SK-N-SH (cell line): ENCODE measurements at regions not wholly inside any gene's neighbourhood (a gene's known extent, or its start where the extent isn't known, plus 50 kb on each side); places are given as distances from the start of the nearest gene placed in this dataset.

Experiments
- CTCF ChIA-PET: fragments of 300-600, 350-600 bp; formaldehyde crosslinking; extraction: SDS; loops from one replicate; lab custom pipeline; 2021; lab: Yijun Ruan, JAX
- POLR2A ChIA-PET: fragments of 350-600 bp; sonication (Branson Sonifier 250); formaldehyde crosslinking; extraction: SDS; loops from one replicate; lab custom pipeline; 2020; ENCODE audit warnings: antibody characterized with exemption, inconsistent platforms; lab: Yijun Ruan, JAX
- DNase-seq: peaks from one replicate; pipeline ENCODE4 v3.0.0; 2012
- H2AFZ ChIP-seq: fragments of 200-600 bp; sonication (generic); 2 replicates; pipeline ENCODE4 v1.8.1; 2016; ENCODE audit warnings: antibody characterized with exemption, mild to moderate bottlenecking, low read depth
- H3F3A ChIP-seq: fragments of 200-600 bp; sonication (generic); replicated peaks from 2 replicates; pipeline ENCODE3; 2016; ENCODE audit warnings: antibody characterized with exemption, mild to moderate bottlenecking; ENCODE audit not compliant: insufficient read depth
- H3K27ac ChIP-seq, 2 experiments: fragments of 200-500 bp in 1 of 2; fragments of 200-600 bp in 1 of 2; sonication (Bioruptor generic) in 1 of 2; sonication (generic), shearing (Covaris generic) in 1 of 2; 2 replicates each; pipeline versions ENCODE4 v1.5.1 to v1.6.1; 2014 to 2016; ENCODE audit warnings: low read depth in 2 of 2, inconsistent platforms in 1 of 2, low read length in 1 of 2, mild to moderate bottlenecking in 1 of 2, mixed read lengths in 1 of 2
- H3K27me3 ChIP-seq: fragments of 200-600 bp; sonication (generic), shearing (Covaris generic); 2 replicates; pipeline ENCODE4 v1.6.1; 2016; ENCODE audit warnings: mixed run types; ENCODE audit not compliant: insufficient read depth
- H3K36me3 ChIP-seq, 2 experiments: fragments of 200-500 bp in 1 of 2; fragments of 200-600 bp in 1 of 2; sonication (Bioruptor generic) in 1 of 2; sonication (generic) in 1 of 2; replicated peaks in 1 of 2; 2 replicates each; pipeline versions ENCODE3 to v1.5.1; 2014 to 2016; ENCODE audit warnings: low read length in 1 of 2, mild to moderate bottlenecking in 1 of 2; ENCODE audit not compliant: insufficient read depth in 2 of 2, control insufficient read depth in 1 of 2
- H3K4me1 ChIP-seq, 2 experiments: fragments of 200-500 bp in 1 of 2; fragments of 200-600 bp in 1 of 2; sonication (Bioruptor generic) in 1 of 2; sonication (generic), shearing (Covaris generic) in 1 of 2; 2 replicates each; pipeline versions ENCODE4 v1.5.1 to v1.6.1; 2014 to 2016; ENCODE audit warnings: low read depth in 1 of 2, low read length in 1 of 2, mixed run types in 1 of 2; ENCODE audit not compliant: insufficient read depth in 2 of 2, control insufficient read depth in 1 of 2
- H3K4me2 ChIP-seq: fragments of 200-600 bp; sonication (generic), shearing (Covaris generic); 2 replicates; pipeline ENCODE4 v1.6.1; 2017; ENCODE audit warnings: mixed run types
- H3K4me3 ChIP-seq, 2 experiments: fragments of 200-500 bp in 1 of 2; fragments of 200-600 bp in 1 of 2; sonication (Bioruptor generic) in 1 of 2; sonication (generic), shearing (Covaris generic) in 1 of 2; 2 replicates each; pipeline versions ENCODE4 v1.5.1 to v1.8.1; 2014 to 2016; ENCODE audit warnings: low read depth in 2 of 2, inconsistent platforms in 1 of 2, low read length in 1 of 2, mild to moderate bottlenecking in 1 of 2, mixed read lengths in 1 of 2, moderate library complexity in 1 of 2
- H3K79me2 ChIP-seq: fragments of 200-600 bp; sonication (generic); 2 replicates; pipeline ENCODE4 v1.8.1; 2017; ENCODE audit warnings: mild to moderate bottlenecking; ENCODE audit not compliant: insufficient read depth
- H3K9ac ChIP-seq: fragments of 200-600 bp; sonication (generic); 2 replicates; pipeline ENCODE4 v1.6.1; 2017; ENCODE audit warnings: mixed run types
- H3K9me2 ChIP-seq: fragments of 200-600 bp; sonication (generic); 2 replicates; pipeline ENCODE4 v1.6.1; 2017; ENCODE audit warnings: mixed run types
- H3K9me3 ChIP-seq: fragments of 200-600 bp; sonication (generic); 2 replicates; pipeline ENCODE4 v1.6.1; 2017; ENCODE audit warnings: mixed run types, mild to moderate bottlenecking, moderate library complexity
- H4K20me1 ChIP-seq: fragments of 200-600 bp; sonication (generic); 2 replicates; pipeline ENCODE4 v1.6.1; 2017; ENCODE audit warnings: mild to moderate bottlenecking, mixed run types; ENCODE audit not compliant: insufficient read depth
- ELF1 ChIP-seq: IDR thresholded peaks from 2 replicates; pipeline ENCODE4 v1.4.0; 2012
- EP300 ChIP-seq, 2 experiments: IDR thresholded peaks; 2 replicates each; pipeline versions ENCODE4 v1.4.0 to v1.6.1; 2012; ENCODE audit warnings: borderline replicate concordance in 1 of 2, low read depth in 1 of 2, low read length in 1 of 2
- FOSL2 ChIP-seq: IDR thresholded peaks from 2 replicates; pipeline ENCODE4 v1.4.0; 2012; ENCODE audit warnings: low read depth, mild to moderate bottlenecking, moderate library complexity, borderline replicate concordance
- FOXM1 ChIP-seq: IDR thresholded peaks from 2 replicates; pipeline ENCODE4 v1.4.0; 2012; ENCODE audit warnings: low read depth, mild to moderate bottlenecking
- GABPA ChIP-seq: IDR thresholded peaks from 2 replicates; pipeline ENCODE4 v1.4.0; 2012; ENCODE audit warnings: low read depth, mild to moderate bottlenecking
- GATA2 ChIP-seq: sonication (generic); formaldehyde crosslinking; IDR thresholded peaks from 2 replicates; pipeline ENCODE4 v1.5.0; 2020; ENCODE audit warnings: mild to moderate bottlenecking, missing genetic modification reagents
- MEF2A ChIP-seq: IDR thresholded peaks from 2 replicates; pipeline ENCODE4 v1.4.0; 2012; ENCODE audit warnings: low read depth, borderline replicate concordance
- NFIC ChIP-seq: IDR thresholded peaks from 2 replicates; pipeline ENCODE4 v1.4.0; 2012; ENCODE audit warnings: borderline replicate concordance
- RAD21 ChIP-seq: IDR thresholded peaks from 2 replicates; pipeline ENCODE4 v1.6.1; 2012; ENCODE audit warnings: mild to moderate bottlenecking, low read length
- RXRA ChIP-seq: IDR thresholded peaks from 2 replicates; pipeline ENCODE4 v1.4.0; 2012; ENCODE audit warnings: low read depth, mild to moderate bottlenecking, borderline replicate concordance
- TAF1 ChIP-seq: IDR thresholded peaks from 2 replicates; pipeline ENCODE4 v1.6.1; 2012; ENCODE audit warnings: low read depth, mild to moderate bottlenecking, low read length, moderate library complexity, borderline replicate concordance
- TEAD4 ChIP-seq: IDR thresholded peaks from 2 replicates; pipeline ENCODE4 v1.4.0; 2012; ENCODE audit warnings: mild to moderate bottlenecking, borderline replicate concordance; ENCODE audit not compliant: insufficient read depth
- WGBS: methylation state at CpG from one replicate; pipeline ENCODE4 v1.1.6; 2017; ENCODE audit warnings: low lambda C conversion rate; 5-methylcytosine and 5-hydroxymethylcytosine counted together
- TF ChIP-seq, protein P1 (sequence below): fragments of 200-600 bp; sonication (generic); IDR thresholded peaks from 2 replicates; pipeline ENCODE4 v1.6.1; 2017; ENCODE audit warnings: antibody characterized with exemption, mild to moderate bottlenecking, moderate library complexity
- TF ChIP-seq, protein P2 (sequence below): IDR thresholded peaks from 2 replicates; pipeline ENCODE4 v1.4.0; 2012; ENCODE audit warnings: low read depth, borderline replicate concordance
- TF ChIP-seq, protein P3 (sequence below): IDR thresholded peaks from 2 replicates; pipeline ENCODE4; 2012
- TF ChIP-seq, protein P4 (sequence below): IDR thresholded peaks from 2 replicates; pipeline ENCODE4 v1.4.0; 2012; ENCODE audit warnings: low read depth
- TF ChIP-seq, protein P5 (sequence below): IDR thresholded peaks from 2 replicates; pipeline ENCODE4 v1.4.0; 2012; ENCODE audit warnings: low read depth, borderline replicate concordance

DNA sequence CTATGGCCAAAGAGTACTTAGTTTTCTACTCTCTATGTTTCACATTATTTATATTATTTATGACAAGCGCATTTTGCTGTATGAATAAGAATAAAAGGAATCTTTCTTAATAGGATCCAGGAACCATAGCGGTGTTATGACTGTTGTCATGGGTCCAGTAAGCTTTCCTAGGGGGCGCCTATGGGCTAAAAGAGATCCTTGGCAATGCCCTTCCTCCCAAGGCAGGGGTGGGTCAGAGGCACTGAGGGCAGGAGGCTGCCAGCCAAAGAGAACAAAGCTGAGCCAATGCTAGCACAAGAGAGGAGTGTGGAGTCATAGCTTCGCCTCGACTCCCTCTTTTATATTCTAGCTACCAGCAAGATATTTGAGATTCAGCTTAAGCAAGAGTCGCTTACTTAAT is 98.4 kb upstream of the GNAQ start:
- H4K20me1 ChIP-seq, result no peaks in the 10 kb centered on the region
- H2AFZ ChIP-seq, result peak overlapping the region; percentile 26; the same call in 1 of the 2 replicates
- peak; percentile 24 for DNase-seq
- no peak overlapping the region for H3K27ac ChIP-seq
- no peak overlapping the region for H3K4me3 ChIP-seq
- H3F3A ChIP-seq, result no peaks in the 10 kb centered on the region
- H3K9ac ChIP-seq, result no peak overlapping the region
- POLR2A ChIA-PET, result no interaction called here
- 80% methylated on average over 6 of the region's 6 CpGs for WGBS
- H3K4me2 ChIP-seq, result no peak overlapping the region
- CTCF ChIA-PET, result interaction anchor here (1.0 to 2.6 kb wide), 3 partner anchors 9 to 94 kb away, joined by 3 to 5 read pairs (median 4); no protein-coding TSS in a partner anchor
- no peaks in the 10 kb centered on the region for H3K36me3 ChIP-seq
- no peaks in the 10 kb centered on the region for H3K9me3 ChIP-seq
- H3K27me3 ChIP-seq, result no peaks in the 10 kb centered on the region
- TF ChIP-seq, protein P1, sequence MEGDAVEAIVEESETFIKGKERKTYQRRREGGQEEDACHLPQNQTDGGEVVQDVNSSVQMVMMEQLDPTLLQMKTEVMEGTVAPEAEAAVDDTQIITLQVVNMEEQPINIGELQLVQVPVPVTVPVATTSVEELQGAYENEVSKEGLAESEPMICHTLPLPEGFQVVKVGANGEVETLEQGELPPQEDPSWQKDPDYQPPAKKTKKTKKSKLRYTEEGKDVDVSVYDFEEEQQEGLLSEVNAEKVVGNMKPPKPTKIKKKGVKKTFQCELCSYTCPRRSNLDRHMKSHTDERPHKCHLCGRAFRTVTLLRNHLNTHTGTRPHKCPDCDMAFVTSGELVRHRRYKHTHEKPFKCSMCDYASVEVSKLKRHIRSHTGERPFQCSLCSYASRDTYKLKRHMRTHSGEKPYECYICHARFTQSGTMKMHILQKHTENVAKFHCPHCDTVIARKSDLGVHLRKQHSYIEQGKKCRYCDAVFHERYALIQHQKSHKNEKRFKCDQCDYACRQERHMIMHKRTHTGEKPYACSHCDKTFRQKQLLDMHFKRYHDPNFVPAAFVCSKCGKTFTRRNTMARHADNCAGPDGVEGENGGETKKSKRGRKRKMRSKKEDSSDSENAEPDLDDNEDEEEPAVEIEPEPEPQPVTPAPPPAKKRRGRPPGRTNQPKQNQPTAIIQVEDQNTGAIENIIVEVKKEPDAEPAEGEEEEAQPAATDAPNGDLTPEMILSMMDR, result peak; percentile 36
- TF ChIP-seq RAD21, result 0 out of 2 replicates have a peak, but pooled peaks have one; percentile 13
- TF ChIP-seq FOXM1, result no peak
- TF ChIP-seq, protein P2, sequence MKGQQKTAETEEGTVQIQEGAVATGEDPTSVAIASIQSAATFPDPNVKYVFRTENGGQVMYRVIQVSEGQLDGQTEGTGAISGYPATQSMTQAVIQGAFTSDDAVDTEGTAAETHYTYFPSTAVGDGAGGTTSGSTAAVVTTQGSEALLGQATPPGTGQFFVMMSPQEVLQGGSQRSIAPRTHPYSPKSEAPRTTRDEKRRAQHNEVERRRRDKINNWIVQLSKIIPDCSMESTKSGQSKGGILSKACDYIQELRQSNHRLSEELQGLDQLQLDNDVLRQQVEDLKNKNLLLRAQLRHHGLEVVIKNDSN, result no peak
- H3K4me1 ChIP-seq, result no peaks in the 10 kb centered on the region; a peak in 1 of 4 replicates
- no peaks in the 10 kb centered on the region for H3K79me2 ChIP-seq
- no peaks in the 10 kb centered on the region for H3K9me2 ChIP-seq

DNA sequence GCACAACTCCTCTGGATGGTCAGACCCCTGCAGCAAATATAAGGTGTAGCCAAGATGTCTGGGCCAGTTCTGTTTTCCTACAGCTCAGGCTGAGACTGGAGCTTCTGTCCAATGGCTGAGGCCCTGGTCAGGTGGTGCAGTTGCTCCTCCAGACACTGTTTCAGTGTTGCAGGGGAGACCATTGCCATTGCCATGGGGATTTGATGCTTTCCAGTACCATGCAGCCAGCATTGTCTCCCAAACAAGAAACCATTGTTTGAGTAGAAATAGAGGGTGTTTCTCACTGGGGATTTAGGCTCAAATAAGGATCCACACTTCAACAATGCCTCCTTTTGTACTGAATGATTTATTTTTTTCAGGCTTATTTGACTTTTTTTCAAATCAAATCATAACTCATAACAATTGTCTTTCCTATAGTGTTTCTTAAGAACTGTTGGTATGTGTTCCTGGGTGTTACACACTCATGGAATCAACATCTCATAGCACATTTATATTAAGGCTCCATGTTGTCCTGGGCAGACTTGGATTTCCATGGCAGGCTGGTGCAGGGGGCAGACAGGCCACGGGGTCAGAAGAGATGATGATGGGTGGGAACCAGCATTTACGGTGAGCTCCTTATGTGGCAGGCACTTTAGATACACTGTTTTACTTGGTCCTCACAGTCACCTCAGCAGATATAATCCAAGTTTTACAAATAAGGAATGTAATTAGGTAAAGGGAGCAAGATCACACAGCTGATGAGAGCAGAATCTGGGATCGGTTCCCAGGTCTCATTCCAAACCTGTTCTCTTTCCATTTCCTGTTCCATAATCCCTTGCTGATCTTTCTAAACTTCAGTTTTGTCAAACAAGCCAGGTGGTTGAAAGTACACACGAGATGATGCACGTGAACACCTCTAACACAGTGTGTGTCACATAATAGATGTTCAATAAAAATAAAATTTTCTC is 95.9 kb upstream of the GNAQ start:
- DNase-seq, result no peak
- Histone ChIP-seq H3K79me2 (no peaks in the 10 kb centered on the region), H3K27me3 (no peaks in the 10 kb centered on the region), H3K9ac (no peak overlapping the region), H4K20me1 (no peaks in the 10 kb centered on the region), H3K27ac (no peak overlapping the region), H3K4me2 (no peak overlapping the region), H3K9me3 (no peaks in the 10 kb centered on the region), H3K4me3 (no peak overlapping the region), H3K4me1 (no peaks in the 10 kb centered on the region; a peak in 1 of 4 replicates), H3F3A (no peaks in the 10 kb centered on the region), H3K36me3 (no peaks in the 10 kb centered on the region), H2AFZ (no peak overlapping the region), H3K9me2 (no peaks in the 10 kb centered on the region)
- 67% methylated on average over 5 of the region's 5 CpGs for WGBS
- POLR2A ChIA-PET, result no interaction called here
- CTCF ChIA-PET, result interaction anchor here (1.0 to 1.4 kb wide), 2 partner anchors 19 to 694 kb away, joined by 3 to 4 read pairs; no protein-coding TSS in a partner anchor
- no peak for TF ChIP-seq RXRA
- TF ChIP-seq GABPA, result no peak
- TF ChIP-seq, protein P3, sequence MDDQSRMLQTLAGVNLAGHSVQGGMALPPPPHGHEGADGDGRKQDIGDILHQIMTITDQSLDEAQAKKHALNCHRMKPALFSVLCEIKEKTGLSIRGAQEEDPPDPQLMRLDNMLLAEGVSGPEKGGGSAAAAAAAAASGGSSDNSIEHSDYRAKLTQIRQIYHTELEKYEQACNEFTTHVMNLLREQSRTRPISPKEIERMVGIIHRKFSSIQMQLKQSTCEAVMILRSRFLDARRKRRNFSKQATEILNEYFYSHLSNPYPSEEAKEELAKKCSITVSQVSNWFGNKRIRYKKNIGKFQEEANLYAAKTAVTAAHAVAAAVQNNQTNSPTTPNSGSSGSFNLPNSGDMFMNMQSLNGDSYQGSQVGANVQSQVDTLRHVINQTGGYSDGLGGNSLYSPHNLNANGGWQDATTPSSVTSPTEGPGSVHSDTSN, result no peak
- TF ChIP-seq, protein P4, sequence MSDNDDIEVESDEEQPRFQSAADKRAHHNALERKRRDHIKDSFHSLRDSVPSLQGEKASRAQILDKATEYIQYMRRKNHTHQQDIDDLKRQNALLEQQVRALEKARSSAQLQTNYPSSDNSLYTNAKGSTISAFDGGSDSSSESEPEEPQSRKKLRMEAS, result no peak
- TF ChIP-seq MEF2A, result no peak
- TF ChIP-seq, protein P5, sequence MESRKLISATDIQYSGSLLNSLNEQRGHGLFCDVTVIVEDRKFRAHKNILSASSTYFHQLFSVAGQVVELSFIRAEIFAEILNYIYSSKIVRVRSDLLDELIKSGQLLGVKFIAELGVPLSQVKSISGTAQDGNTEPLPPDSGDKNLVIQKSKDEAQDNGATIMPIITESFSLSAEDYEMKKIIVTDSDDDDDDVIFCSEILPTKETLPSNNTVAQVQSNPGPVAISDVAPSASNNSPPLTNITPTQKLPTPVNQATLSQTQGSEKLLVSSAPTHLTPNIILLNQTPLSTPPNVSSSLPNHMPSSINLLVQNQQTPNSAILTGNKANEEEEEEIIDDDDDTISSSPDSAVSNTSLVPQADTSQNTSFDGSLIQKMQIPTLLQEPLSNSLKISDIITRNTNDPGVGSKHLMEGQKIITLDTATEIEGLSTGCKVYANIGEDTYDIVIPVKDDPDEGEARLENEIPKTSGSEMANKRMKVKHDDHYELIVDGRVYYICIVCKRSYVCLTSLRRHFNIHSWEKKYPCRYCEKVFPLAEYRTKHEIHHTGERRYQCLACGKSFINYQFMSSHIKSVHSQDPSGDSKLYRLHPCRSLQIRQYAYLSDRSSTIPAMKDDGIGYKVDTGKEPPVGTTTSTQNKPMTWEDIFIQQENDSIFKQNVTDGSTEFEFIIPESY, result no peak
- no peak for TF ChIP-seq ELF1
- no peak for TF ChIP-seq TAF1
- TF ChIP-seq EP300 (IDR thresholded peaks at IDR 0.05; ENCODE audit: borderline replicate concordance in 1 of 2, low read depth in 1 of 2, low read length in 1 of 2), result no peak
- TF ChIP-seq, protein P1, result no peak
- TF ChIP-seq GATA2 (CRISPR knock-in tag), result no peak
- TF ChIP-seq TEAD4, result no peak
- no peak for TF ChIP-seq FOSL2
- no peak for TF ChIP-seq NFIC
